Panc1 (cell line): ENCODE measurements at regions not wholly inside any gene's neighbourhood (a gene's known extent, or its start where the extent isn't known, plus 50 kb on each side); places are given as distances from the start of the nearest gene placed in this dataset.

Experiments
- POLR2AphosphoS5 ChIP-seq: IDR thresholded peaks from 2 replicates; pipeline ENCODE4 v1.6.1; 2012; ENCODE audit warnings: mild to moderate bottlenecking, low read depth, low read length, moderate library complexity
- TF ChIP-seq, protein P1 (sequence below): fragments of 450-650 bp; IDR thresholded peaks from 2 replicates; pipeline ENCODE4 v1.5.1; 2017; ENCODE audit warnings: mild to moderate bottlenecking
- TF ChIP-seq, protein P2 (sequence below), 2 experiments: IDR thresholded peaks; 2 replicates each; pipeline ENCODE4 v1.6.1; 2011 to 2012; ENCODE audit warnings: low read depth in 2 of 2, control low read depth in 1 of 2, low read length in 1 of 2, mild to moderate bottlenecking in 1 of 2, moderate library complexity in 1 of 2; ENCODE audit not compliant: insufficient read depth in 1 of 2

DNA sequence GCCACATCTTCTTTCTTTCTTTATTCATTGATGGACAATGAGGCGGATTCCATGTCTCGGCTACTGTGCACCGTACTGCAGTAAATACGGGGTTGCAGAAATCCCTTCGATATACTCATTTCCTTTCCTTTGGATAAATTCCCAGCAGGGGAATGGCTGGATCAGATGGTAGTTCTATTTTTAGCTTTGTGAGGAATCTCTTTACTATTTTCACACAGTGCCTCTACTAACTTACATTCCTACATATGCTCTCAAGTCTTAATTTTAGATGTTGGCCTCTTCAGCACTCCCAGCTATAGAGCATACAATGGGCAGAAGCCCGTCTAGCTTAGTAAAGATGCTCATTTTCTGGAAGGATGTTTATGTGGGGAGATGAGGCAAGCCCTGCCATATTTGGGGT, 317.4 kb downstream of the ASMT start:
- TF ChIP-seq, protein P1, sequence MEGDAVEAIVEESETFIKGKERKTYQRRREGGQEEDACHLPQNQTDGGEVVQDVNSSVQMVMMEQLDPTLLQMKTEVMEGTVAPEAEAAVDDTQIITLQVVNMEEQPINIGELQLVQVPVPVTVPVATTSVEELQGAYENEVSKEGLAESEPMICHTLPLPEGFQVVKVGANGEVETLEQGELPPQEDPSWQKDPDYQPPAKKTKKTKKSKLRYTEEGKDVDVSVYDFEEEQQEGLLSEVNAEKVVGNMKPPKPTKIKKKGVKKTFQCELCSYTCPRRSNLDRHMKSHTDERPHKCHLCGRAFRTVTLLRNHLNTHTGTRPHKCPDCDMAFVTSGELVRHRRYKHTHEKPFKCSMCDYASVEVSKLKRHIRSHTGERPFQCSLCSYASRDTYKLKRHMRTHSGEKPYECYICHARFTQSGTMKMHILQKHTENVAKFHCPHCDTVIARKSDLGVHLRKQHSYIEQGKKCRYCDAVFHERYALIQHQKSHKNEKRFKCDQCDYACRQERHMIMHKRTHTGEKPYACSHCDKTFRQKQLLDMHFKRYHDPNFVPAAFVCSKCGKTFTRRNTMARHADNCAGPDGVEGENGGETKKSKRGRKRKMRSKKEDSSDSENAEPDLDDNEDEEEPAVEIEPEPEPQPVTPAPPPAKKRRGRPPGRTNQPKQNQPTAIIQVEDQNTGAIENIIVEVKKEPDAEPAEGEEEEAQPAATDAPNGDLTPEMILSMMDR: no peak
- TF ChIP-seq, protein P2, sequence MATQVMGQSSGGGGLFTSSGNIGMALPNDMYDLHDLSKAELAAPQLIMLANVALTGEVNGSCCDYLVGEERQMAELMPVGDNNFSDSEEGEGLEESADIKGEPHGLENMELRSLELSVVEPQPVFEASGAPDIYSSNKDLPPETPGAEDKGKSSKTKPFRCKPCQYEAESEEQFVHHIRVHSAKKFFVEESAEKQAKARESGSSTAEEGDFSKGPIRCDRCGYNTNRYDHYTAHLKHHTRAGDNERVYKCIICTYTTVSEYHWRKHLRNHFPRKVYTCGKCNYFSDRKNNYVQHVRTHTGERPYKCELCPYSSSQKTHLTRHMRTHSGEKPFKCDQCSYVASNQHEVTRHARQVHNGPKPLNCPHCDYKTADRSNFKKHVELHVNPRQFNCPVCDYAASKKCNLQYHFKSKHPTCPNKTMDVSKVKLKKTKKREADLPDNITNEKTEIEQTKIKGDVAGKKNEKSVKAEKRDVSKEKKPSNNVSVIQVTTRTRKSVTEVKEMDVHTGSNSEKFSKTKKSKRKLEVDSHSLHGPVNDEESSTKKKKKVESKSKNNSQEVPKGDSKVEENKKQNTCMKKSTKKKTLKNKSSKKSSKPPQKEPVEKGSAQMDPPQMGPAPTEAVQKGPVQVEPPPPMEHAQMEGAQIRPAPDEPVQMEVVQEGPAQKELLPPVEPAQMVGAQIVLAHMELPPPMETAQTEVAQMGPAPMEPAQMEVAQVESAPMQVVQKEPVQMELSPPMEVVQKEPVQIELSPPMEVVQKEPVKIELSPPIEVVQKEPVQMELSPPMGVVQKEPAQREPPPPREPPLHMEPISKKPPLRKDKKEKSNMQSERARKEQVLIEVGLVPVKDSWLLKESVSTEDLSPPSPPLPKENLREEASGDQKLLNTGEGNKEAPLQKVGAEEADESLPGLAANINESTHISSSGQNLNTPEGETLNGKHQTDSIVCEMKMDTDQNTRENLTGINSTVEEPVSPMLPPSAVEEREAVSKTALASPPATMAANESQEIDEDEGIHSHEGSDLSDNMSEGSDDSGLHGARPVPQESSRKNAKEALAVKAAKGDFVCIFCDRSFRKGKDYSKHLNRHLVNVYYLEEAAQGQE (IDR thresholded peaks at IDR 0.05; ENCODE audit: insufficient read depth in 1 of 2, low read depth in 2 of 2, low read length in 1 of 2): no peak
- no peak for TF ChIP-seq POLR2AphosphoS5
